Endothelial cell of umbilical vein (primary cell): ENCODE measurements at regions not wholly inside any gene's neighbourhood (a gene's known extent, or its start where the extent isn't known, plus 50 kb on each side); places are given as distances from the start of the nearest gene placed in this dataset.

ENCODE experiments used
- BruUV-seq: library from RNA; stranded (reverse); fragments of 400-500 nt; replicated peaks from 2 replicates; lab custom pipeline; 2021; lab: Mats Ljungman, UMichigan
- CTCF ChIA-PET: fragments of 300-600, 350-600 bp; sonication (Branson Sonifier 250); formaldehyde crosslinking; loops from one replicate; lab custom pipeline; 2021; ENCODE audit warnings: antibody characterized with exemption, inconsistent platforms; lab: Charles Lee
- POLR2A ChIA-PET: fragments of 300-600, 350-600 bp; sonication (Branson Sonifier 250); formaldehyde crosslinking; loops from one replicate; lab custom pipeline; 2021; ENCODE audit warnings: antibody characterized with exemption, inconsistent platforms; lab: Charles Lee
- DNase-seq: peaks from one replicate; pipeline ENCODE4 v3.0.0-alpha.2; 2011; ENCODE audit warnings: low read depth, low spot score
- FAIRE-seq: peaks from 2 replicates; lab custom pipeline; 2011; peaks lifted over from hg19 to GRCh38; lab: Jason Lieb, UNC
- H2AFZ ChIP-seq: 2 replicates; pipeline ENCODE4 v1.6.0; 2012; ENCODE audit warnings: low read depth, low read length, control low read depth, inconsistent platforms
- H3K27ac ChIP-seq: 2 replicates; pipeline ENCODE4 v1.5.1; 2011; ENCODE audit warnings: low read depth, mild to moderate bottlenecking, control low read depth, low read length, moderate library complexity; ENCODE audit not compliant: insufficient read depth
- H3K27me3 ChIP-seq, 2 experiments: 2 replicates each; pipeline versions ENCODE4 v1.6.0 to v1.6.1; 2011; ENCODE audit warnings: low read length in 2 of 2, mixed read lengths in 1 of 2; ENCODE audit not compliant: control insufficient read depth in 2 of 2, insufficient read depth in 2 of 2
- H3K36me3 ChIP-seq, 2 experiments: 2 replicates in 1 of 2; 3 replicates in 1 of 2; pipeline ENCODE4 v1.5.1; 2011; ENCODE audit warnings: low read length in 2 of 2, mild to moderate bottlenecking in 1 of 2, moderate library complexity in 1 of 2; ENCODE audit not compliant: control insufficient read depth in 2 of 2, insufficient read depth in 2 of 2; ENCODE audit errors: extremely low read depth in 1 of 2
- H3K4me1 ChIP-seq: 3 replicates; pipeline ENCODE4 v1.5.1; 2011; ENCODE audit warnings: mild to moderate bottlenecking, low read length; ENCODE audit not compliant: control insufficient read depth, insufficient read depth; ENCODE audit errors: extremely low read depth
- H3K4me2 ChIP-seq: 2 replicates; pipeline ENCODE4 v1.6.1; 2011; ENCODE audit warnings: low read length, control low read depth, mixed read lengths; ENCODE audit not compliant: insufficient read depth
- H3K4me3 ChIP-seq, 3 experiments: fragments of 200-600 bp in 1 of 3; sonication (generic), shearing (Covaris generic) in 1 of 3; replicated peaks in 1 of 3; 2 replicates each; pipeline ENCODE4 v1.5.1; 2011 to 2016; ENCODE audit warnings: control low read depth in 3 of 3, low read length in 3 of 3, mild to moderate bottlenecking in 2 of 3, inconsistent platforms in 1 of 3, low read depth in 1 of 3, moderate library complexity in 1 of 3; ENCODE audit not compliant: insufficient read depth in 1 of 3
- H3K79me2 ChIP-seq: 2 replicates; pipeline ENCODE4 v1.6.0; 2012; ENCODE audit warnings: low read length, inconsistent platforms; ENCODE audit not compliant: control insufficient read depth, insufficient read depth
- H3K9ac ChIP-seq: replicated peaks from 2 replicates; pipeline ENCODE3; 2011; ENCODE audit warnings: low read length, control low read depth; ENCODE audit not compliant: insufficient read depth; ENCODE audit errors: extremely low read depth
- H3K9me1 ChIP-seq: replicated peaks from 3 replicates; pipeline ENCODE4 v1.6.0; 2011; ENCODE audit warnings: mild to moderate bottlenecking, low read length; ENCODE audit not compliant: control insufficient read depth, insufficient read depth; ENCODE audit errors: extremely low read depth
- H3K9me3 ChIP-seq: replicated peaks from 2 replicates; pipeline ENCODE4 v1.5.1; 2012; ENCODE audit warnings: low read length, inconsistent platforms; ENCODE audit not compliant: control insufficient read depth, insufficient read depth
- H4K20me1 ChIP-seq: replicated peaks from 2 replicates; pipeline ENCODE3; 2011; ENCODE audit warnings: mild to moderate bottlenecking, low read length; ENCODE audit not compliant: control insufficient read depth, insufficient read depth; ENCODE audit errors: extremely low read depth
- CTCF ChIP-seq, 2 donors: IDR thresholded peaks; 1 replicate in 1 of 2; 2 replicates in 1 of 2; pipeline ENCODE4 v1.5.1; 2011; ENCODE audit warnings: low read length in 2 of 2, mild to moderate bottlenecking in 2 of 2, moderate library complexity in 2 of 2, control low read depth in 1 of 2, inconsistent platforms in 1 of 2, low read depth in 1 of 2; ENCODE audit not compliant: insufficient read depth in 1 of 2; ENCODE audit errors: extremely low read depth in 1 of 2
- EZH2 ChIP-seq: IDR thresholded peaks from 2 replicates; pipeline ENCODE4 v1.6.1; 2012; ENCODE audit warnings: borderline replicate concordance, low read depth, mild to moderate bottlenecking, moderate library complexity, low read length, inconsistent platforms; ENCODE audit not compliant: severe bottlenecking
- FOS ChIP-seq: IDR thresholded peaks from 2 replicates; pipeline ENCODE4 v1.6.1; 2011; ENCODE audit warnings: mild to moderate bottlenecking, low read length, moderate library complexity, borderline replicate concordance; ENCODE audit not compliant: insufficient read depth
- GATA2 ChIP-seq: IDR thresholded peaks from 2 replicates; pipeline ENCODE4 v1.7.0; 2011; ENCODE audit warnings: low read depth, mild to moderate bottlenecking, moderate library complexity, mixed read lengths, low read length; ENCODE audit not compliant: insufficient read length, insufficient read depth
- JUN ChIP-seq: IDR thresholded peaks from 2 replicates; pipeline ENCODE4 v1.6.1; 2011; ENCODE audit warnings: borderline replicate concordance, low read depth; ENCODE audit not compliant: insufficient read length, insufficient read depth
- MAX ChIP-seq: IDR thresholded peaks from 2 replicates; pipeline ENCODE4 v1.6.1; 2011; ENCODE audit not compliant: insufficient read depth, insufficient read length
- MYC ChIP-seq: IDR thresholded peaks from one replicate; pipeline ENCODE4 v1.6.1; 2011; ENCODE audit warnings: mild to moderate bottlenecking, low read depth, low read length
- POLR2A ChIP-seq: IDR thresholded peaks from 2 replicates; pipeline ENCODE4 v1.6.1; 2012; ENCODE audit warnings: low read depth, mild to moderate bottlenecking, control low read depth, low read length
- POLR2AphosphoS5 ChIP-seq: IDR thresholded peaks from 2 replicates; pipeline ENCODE4 v1.6.1; 2012; ENCODE audit warnings: low read depth, mild to moderate bottlenecking, control low read depth, low read length, moderate library complexity; ENCODE audit not compliant: insufficient read depth
- dilution Hi-C: fragments of 300-500 bp; cut with MboI; formaldehyde crosslinking; loops from one replicate; pipeline ENCODE4 v1.15.0; 2019; ENCODE audit warnings: low sequenced_read_pairs; ENCODE audit not compliant: extremely low pct_ligation_motif_present
- intact Hi-C: fragments of 100-400 bp; cut with micrococcal nuclease; formaldehyde crosslinking; loops from one replicate; pipeline ENCODE4 v1.10.0; 2022

GRCh38 chr4:110372485-110372884 lies 103.5 kb upstream of the ENPEP start:
- CTCF ChIA-PET, result no interaction called here
- TF ChIP-seq GATA2 (no peak), FOS (no peak), MAX (no peak), EZH2 (no peak), CTCF (IDR thresholded peaks at IDR 0.05; ENCODE audit: extremely low read depth in 1 of 2, insufficient read depth in 1 of 2, low read depth in 1 of 2, low read length in 2 of 2) (no peak), JUN (no peak), POLR2A (no peak), POLR2AphosphoS5 (no peak), MYC (no peak)
- H3K9ac ChIP-seq, result no peak overlapping the region
- H4K20me1 ChIP-seq, result no peaks in the 10 kb centered on the region
- H3K9me3 ChIP-seq, result no peaks in the 10 kb centered on the region
- no peak overlapping the region for H3K4me3 ChIP-seq
- intact Hi-C loops, result no loop called here
- no peak for DNase-seq
- POLR2A ChIA-PET, result no interaction called here
- no peak for FAIRE-seq
- no peak overlapping the region for H3K4me2 ChIP-seq
- H3K27ac ChIP-seq, result no peak overlapping the region
- no peaks in the 10 kb centered on the region for H3K79me2 ChIP-seq
- H3K9me1 ChIP-seq, result no peaks in the 10 kb centered on the region
- dilution Hi-C loops, result no loop called here
- no TSS peak for BruUV-seq
- H3K27me3 ChIP-seq, result no peaks in the 10 kb centered on the region
- no peaks in the 10 kb centered on the region for H3K36me3 ChIP-seq
- H2AFZ ChIP-seq, result no peak overlapping the region
- no peaks in the 10 kb centered on the region for H3K4me1 ChIP-seq
